ENCODE measurements at regions not wholly inside any gene's neighbourhood (a gene's known extent, or its start where the extent isn't known, plus 50 kb on each side); places are given as distances from the start of the nearest gene placed in this dataset.

DNA sequence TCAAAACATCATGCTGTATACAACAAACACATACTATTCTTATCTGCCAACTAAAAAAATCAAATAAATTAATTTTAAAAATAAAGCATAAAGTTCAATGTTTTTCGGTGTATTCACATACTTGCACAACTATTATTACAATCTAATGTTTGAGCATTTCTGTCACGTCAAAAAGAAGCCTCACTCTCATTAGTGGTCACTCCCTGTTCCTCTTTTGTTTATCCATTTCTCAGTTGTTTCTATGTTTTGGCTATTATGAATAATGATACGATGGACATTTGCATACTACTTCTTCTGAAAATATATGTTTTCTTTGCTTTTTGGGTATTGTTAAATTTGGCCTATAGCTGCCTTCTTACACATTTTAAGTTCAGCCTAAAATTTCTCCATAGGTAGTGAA, 773.0 kb upstream of the HS6ST1 start:
- Mint-ChIP-seq H3K36me3 (ENCODE audit: insufficient read depth in 2 of 2) (no peaks in the 10 kb centered on the region), H3K9me3 (no peaks in the 10 kb centered on the region), H3K4me3 (no peak overlapping the region), H3K4me1 (ENCODE audit: low read depth) (no peaks in the 10 kb centered on the region), H3K27me3 (ENCODE audit: low read depth) (no peaks in the 10 kb centered on the region), H3K27ac (no peak overlapping the region)
- DNase-seq (no peak), ATAC-seq (replicated peaks in 1 of 2) (no peak)

DNA sequence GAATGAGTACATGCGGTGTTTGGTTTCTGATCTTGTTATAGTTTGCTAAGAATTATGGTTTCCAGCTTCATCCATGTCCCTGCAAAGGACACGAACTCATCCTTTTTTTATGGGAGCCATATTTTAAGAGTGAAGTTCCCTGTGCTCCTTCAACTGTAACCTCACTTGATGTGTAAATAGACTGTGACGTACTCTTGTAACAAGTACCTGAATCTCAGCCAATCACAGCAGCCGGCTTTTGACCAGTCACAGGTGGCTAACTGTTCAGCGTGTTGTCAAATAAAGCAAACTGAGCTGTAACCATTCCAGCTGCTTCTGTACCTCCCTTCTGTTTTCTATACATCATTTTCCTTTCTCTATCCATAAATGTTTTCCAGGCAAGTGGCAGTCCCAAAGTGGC, 774.3 kb upstream of the HS6ST1 start:
- Mint-ChIP-seq H3K9me3 (no peaks in the 10 kb centered on the region), H3K36me3 (ENCODE audit: insufficient read depth in 2 of 2) (no peaks in the 10 kb centered on the region), H3K4me1 (ENCODE audit: low read depth) (no peaks in the 10 kb centered on the region), H3K27ac (no peak overlapping the region), H3K4me3 (no peak overlapping the region), H3K27me3 (ENCODE audit: low read depth) (no peaks in the 10 kb centered on the region)
- ATAC-seq (replicated peaks in 1 of 2) = no peak
- DNase-seq = no peak

DNA sequence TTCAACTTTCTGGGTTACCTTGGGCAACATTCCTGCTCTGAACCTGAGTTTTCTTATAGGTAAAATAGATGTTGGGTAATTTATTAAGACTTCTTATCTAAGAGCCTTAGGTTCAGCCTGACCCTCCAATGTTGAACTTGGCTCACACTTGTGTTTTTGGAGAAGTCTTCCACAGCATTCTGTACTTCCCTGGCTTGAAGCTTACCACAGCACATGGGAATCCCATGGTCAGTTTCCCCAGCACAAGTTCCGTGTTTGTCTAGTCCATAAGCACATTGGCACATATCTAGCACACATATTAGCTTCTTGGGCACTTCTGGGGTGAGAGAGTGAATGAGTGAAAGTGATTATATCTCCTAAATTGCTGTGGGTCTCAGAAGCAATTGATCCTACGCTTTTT, 782.5 kb upstream of the HS6ST1 start:
- ATAC-seq (replicated peaks in 1 of 2) = no peak
- Mint-ChIP-seq H3K9me3 (no peaks in the 10 kb centered on the region), H3K36me3 (ENCODE audit: insufficient read depth in 2 of 2) (no peaks in the 10 kb centered on the region), H3K27me3 (ENCODE audit: low read depth) (no peaks in the 10 kb centered on the region), H3K4me3 (no peak overlapping the region), H3K4me1 (ENCODE audit: low read depth) (no peaks in the 10 kb centered on the region), H3K27ac (no peak overlapping the region)
- no peak for DNase-seq

DNA sequence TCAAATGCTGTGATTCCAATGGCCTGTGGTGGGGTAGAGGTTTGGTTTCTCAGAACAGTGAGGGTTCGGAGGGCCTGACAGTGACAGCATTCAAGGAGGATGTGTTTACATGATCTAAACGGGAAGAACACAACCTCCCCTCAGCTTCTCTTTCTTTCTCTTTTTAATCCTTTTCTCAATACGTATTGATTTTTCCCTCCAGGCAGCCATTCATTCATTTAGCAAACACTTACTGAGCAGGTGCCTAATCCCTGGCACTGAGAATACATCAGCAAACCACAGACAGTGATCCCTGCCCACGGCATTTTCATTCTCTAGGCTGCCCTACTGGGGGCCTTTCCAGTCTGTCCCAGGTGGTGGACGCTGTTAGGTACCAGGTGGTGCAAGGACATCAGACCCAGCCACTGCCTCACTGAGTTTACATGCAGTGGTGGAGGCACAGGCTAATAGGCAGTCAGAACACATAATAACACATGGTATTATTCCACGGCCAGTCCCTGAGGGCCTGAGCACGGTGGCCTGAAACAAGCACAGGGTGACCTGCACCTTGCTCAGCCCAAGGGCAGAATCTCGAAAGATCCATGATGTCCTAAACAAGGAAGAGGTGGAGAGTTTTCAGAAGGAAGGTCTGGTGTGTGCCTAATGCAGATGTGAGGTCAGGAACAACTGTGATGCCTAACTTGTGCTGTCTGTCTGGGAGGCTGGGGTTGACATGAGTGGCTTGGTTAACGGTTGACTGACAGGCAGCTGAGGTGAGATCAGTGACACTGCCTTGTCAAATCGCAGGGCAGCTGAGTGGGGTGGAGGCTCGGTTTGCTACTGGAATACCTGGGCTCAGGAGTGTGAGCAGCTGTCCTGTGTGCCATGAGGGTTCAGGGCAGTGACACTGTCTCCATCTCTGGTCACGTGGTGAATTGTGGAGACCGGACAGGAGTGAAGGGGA, 785.5 kb upstream of the HS6ST1 start:
- Mint-ChIP-seq H3K27me3 (ENCODE audit: low read depth) (no peaks in the 10 kb centered on the region), H3K27ac (no peak overlapping the region), H3K4me1 (ENCODE audit: low read depth) (no peaks in the 10 kb centered on the region), H3K9me3 (peaks cover 0 to 4% of the 10 kb centered on the region in 2 donors), H3K4me3 (no peak overlapping the region), H3K36me3 (ENCODE audit: insufficient read depth in 2 of 2) (no peaks in the 10 kb centered on the region)
- no peak for ATAC-seq (replicated peaks in 1 of 2)
- no peak for DNase-seq

DNA sequence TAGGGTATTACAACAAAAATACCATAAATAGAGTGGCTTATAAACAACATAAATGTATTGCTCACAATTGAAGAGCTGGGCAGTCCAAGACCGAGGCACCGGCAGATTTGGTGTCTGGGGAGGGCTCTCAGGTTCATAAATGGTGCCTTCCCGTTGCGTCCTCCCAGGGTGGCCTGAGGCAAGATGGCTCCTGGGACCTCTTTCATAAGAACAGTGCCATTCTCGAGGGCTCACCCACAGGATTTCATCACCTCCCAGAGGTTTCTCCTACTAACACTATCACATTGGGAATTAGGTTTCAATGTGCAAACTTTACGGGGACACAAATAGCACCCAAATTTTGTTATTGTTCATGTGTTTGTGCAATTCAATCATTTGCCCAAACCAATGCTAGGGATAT, 793.5 kb upstream of the HS6ST1 start:
- Mint-ChIP-seq H3K9me3 (peaks cover 0 to 9% of the 10 kb centered on the region in 2 donors), H3K36me3 (ENCODE audit: insufficient read depth in 2 of 2) (no peaks in the 10 kb centered on the region), H3K27me3 (ENCODE audit: low read depth) (no peaks in the 10 kb centered on the region), H3K4me1 (ENCODE audit: low read depth) (no peaks in the 10 kb centered on the region), H3K27ac (no peak overlapping the region), H3K4me3 (no peak overlapping the region)
- ATAC-seq (replicated peaks in 1 of 2) (no peak), DNase-seq (no peak)

DNA sequence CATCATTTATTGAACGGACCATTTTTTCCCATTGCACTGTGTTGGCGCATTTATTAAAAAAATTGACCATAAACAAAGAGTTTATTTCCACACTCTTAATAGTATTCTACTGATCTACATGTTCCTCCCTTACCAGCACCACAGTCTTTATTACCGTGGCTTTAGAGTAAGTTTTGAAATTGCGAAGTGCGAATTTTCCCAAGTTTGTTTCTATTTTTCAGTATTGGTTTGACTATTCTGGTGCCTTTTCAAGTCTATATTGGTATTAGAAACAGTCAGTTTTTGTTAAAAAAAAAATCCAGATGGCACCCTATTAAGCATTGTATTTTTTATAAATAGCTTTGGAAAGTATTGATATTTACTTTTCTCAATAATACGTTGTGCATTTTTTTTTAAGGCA, 795.1 kb upstream of the HS6ST1 start:
- no peak for DNase-seq
- H3K4me1 Mint-ChIP-seq (ENCODE audit: low read depth) = no peaks in the 10 kb centered on the region
- H3K9me3 Mint-ChIP-seq = peaks cover 0 to 8% of the 10 kb centered on the region in 2 donors
- no peak overlapping the region for H3K27ac Mint-ChIP-seq
- H3K36me3 Mint-ChIP-seq (ENCODE audit: insufficient read depth in 2 of 2) = no peaks in the 10 kb centered on the region
- H3K4me3 Mint-ChIP-seq = no peak overlapping the region
- ATAC-seq (replicated peaks in 1 of 2) = no peak
- no peaks in the 10 kb centered on the region for H3K27me3 Mint-ChIP-seq (ENCODE audit: low read depth)

DNA sequence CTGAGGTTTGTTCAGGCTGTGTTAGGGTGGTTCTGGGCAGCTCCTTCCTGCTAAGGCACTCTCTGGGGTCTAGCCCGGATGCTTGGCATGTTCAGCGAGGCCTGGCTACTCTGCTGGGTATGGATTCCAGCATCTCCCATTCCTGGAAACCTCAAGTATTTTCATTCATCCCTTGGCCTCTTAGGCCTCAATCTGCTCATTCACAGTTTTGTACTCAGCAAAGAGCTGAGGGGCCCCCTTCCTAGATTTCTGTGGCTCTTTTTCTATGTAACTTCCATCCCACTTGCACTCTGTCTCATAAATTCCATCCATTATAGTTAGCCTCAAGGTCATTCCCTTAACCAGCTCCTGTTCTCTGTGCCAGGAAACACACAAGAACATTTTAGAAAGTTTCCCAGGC, 798.8 kb upstream of the HS6ST1 start:
- Mint-ChIP-seq H3K4me1 (ENCODE audit: low read depth) (no peaks in the 10 kb centered on the region), H3K4me3 (no peak overlapping the region), H3K27me3 (ENCODE audit: low read depth) (no peaks in the 10 kb centered on the region), H3K9me3 (peaks cover 3 to 10% of the 10 kb centered on the region in 2 donors), H3K27ac (no peak overlapping the region), H3K36me3 (ENCODE audit: insufficient read depth in 2 of 2) (no peaks in the 10 kb centered on the region)
- ATAC-seq (replicated peaks in 1 of 2) = no peak
- DNase-seq = no peak

DNA sequence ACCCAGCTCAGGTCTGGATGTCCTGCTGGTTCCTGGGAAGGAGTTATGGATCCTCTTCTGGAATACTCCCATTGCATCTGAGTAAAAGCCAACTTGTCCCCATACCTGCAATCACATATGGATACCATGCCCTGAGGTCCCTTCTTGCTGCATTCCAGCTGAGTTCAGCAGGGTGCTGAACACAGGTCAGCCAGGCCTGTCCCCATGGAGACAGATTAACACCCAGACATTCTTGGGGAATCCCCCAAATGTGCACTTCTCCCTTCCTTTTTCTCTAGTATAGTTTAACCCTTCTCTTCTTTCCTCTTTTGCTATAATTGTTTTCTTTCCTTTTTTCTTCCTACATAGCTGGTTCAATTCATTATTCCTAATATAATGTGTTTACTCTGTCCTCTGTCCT, 799.6 kb upstream of the HS6ST1 start:
- no peak overlapping the region for H3K27ac Mint-ChIP-seq
- no peak for DNase-seq

DNA sequence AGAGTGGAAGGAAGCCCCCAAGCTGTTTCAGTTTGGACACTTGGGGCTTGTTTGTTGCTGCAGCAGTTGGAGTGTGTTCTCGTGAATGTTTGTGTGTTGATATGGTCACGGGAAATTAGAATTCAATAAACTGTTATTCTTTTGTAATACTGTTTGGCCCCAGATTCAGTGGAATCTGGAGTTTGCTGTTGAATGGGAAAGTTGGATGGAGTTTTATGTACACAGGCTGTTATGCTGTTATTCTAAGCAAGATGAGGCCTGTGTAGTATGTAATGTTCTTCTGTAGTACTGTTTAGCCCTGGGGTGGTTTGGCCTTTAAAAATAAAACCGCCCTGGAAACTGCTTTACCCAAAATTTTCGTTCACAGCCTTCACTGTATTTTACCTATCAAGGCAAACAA, 810.4 kb upstream of the HS6ST1 start:
- Mint-ChIP-seq H3K36me3 (ENCODE audit: insufficient read depth in 2 of 2) (no peaks in the 10 kb centered on the region), H3K4me1 (ENCODE audit: low read depth) (no peaks in the 10 kb centered on the region), H3K27me3 (ENCODE audit: low read depth) (no peaks in the 10 kb centered on the region), H3K4me3 (no peak overlapping the region), H3K27ac (no peak overlapping the region), H3K9me3 (peaks cover 0 to 6% of the 10 kb centered on the region in 2 donors)
- DNase-seq = no peak
- no peak for ATAC-seq (replicated peaks in 1 of 2)

More for the DNA sequence above, 799.6 kb upstream of the HS6ST1 start:
- H3K4me1 Mint-ChIP-seq (ENCODE audit: low read depth) = no peaks in the 10 kb centered on the region
- peaks cover 3 to 10% of the 10 kb centered on the region in 2 donors for H3K9me3 Mint-ChIP-seq
- H3K36me3 Mint-ChIP-seq (ENCODE audit: insufficient read depth in 2 of 2) = no peaks in the 10 kb centered on the region
- H3K27me3 Mint-ChIP-seq (ENCODE audit: low read depth) = no peaks in the 10 kb centered on the region
- ATAC-seq (replicated peaks in 1 of 2) = no peak
- no peak overlapping the region for H3K4me3 Mint-ChIP-seq

DNA sequence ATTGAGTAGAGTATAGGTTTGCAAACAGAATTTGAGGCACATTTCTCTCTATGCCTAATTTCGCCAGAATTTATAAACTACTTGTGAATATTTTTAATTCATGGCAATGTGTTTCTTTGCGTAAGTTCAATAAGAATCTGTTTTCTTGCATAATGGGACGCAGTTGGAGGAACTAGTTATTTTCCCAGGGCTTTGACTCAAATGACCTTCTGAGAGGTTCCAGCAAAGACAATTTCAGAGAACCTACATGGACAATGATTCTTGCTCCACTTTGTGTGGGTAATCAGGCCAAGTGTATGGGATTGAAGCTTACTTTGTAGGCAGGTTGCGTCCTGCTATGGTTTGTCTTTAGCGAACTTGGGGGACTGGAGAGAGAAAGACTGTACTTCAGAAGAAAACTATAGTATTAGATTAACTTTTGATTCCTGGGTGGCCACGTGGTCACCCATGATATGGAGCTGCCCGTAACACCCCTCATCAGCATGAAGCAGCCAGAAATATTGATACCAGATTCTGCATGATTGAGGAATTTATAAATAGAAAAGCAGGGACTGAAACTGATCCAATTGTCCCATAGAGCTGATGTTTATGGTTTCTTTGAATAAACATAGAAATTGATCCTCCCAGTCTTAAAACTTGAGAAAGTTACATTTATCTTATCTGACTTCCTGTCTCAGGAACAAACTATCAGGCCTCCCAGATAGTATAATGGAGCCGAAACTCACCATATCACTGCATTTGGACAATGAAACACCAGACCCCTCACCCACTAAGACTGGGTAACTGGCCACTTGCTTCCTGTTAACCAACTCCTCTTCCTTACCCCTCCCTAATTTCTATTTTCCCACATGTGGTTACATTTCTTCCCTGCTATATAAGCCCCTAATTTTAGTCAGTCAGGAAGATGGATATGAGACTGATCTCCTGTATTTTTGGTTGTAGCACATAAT, 815.3 kb upstream of the HS6ST1 start:
- Mint-ChIP-seq H3K9me3 (no peaks in the 10 kb centered on the region), H3K27ac (no peak overlapping the region), H3K27me3 (ENCODE audit: low read depth) (no peaks in the 10 kb centered on the region), H3K4me1 (ENCODE audit: low read depth) (no peaks in the 10 kb centered on the region), H3K36me3 (ENCODE audit: insufficient read depth in 2 of 2) (no peaks in the 10 kb centered on the region), H3K4me3 (no peak overlapping the region)
- ATAC-seq (replicated peaks in 1 of 2) = no peak
- DNase-seq = no peak

DNA sequence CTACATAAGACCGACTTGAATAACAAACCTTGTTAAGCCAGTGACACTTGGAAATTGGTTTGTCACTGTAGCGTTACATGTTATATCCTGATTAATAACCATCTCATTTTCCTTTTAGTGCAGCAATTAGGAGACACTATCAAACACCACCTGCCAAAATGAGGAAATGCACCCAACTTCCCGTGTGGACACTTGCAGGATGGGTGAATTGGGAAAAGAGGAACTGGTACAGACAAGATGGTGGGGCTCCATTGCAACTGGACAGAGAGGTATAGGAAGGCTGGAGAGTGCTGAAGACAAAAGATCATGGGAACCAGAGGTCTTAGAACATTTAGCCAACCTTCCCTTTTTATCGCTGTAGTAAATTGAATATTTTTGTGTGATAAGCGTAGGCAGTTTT, 816.3 kb upstream of the HS6ST1 start:
- Mint-ChIP-seq H3K36me3 (ENCODE audit: insufficient read depth in 2 of 2) (no peaks in the 10 kb centered on the region), H3K4me3 (no peak overlapping the region), H3K27me3 (ENCODE audit: low read depth) (no peaks in the 10 kb centered on the region), H3K9me3 (no peaks in the 10 kb centered on the region), H3K4me1 (ENCODE audit: low read depth) (no peaks in the 10 kb centered on the region), H3K27ac (no peak overlapping the region)
- ATAC-seq (replicated peaks in 1 of 2) (no peak), DNase-seq (no peak)

DNA sequence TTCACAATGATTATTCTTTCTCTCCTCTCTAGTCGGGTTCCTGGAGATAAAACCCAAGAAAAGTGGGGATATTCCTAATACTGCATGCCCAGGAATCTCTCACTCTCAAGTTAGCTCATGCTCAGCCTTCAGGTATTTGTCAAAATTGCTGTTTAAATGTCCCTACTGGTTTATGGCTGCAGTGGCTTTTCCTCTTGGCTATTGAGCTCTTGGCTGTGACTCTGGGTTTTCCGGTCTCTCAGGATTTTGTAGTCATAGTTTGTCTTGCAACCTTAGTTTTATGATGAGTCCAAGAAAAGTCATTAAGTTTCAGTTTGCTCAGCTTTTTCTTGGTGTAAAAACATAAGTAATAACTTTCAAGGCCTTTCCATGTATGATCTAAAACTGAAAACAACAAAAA, 820.7 kb upstream of the HS6ST1 start:
- Mint-ChIP-seq H3K4me3 (no peak overlapping the region), H3K27ac (no peak overlapping the region), H3K36me3 (ENCODE audit: insufficient read depth in 2 of 2) (no peaks in the 10 kb centered on the region), H3K9me3 (no peaks in the 10 kb centered on the region), H3K4me1 (ENCODE audit: low read depth) (no peaks in the 10 kb centered on the region), H3K27me3 (ENCODE audit: low read depth) (no peaks in the 10 kb centered on the region)
- ATAC-seq (replicated peaks in 1 of 2) = no peak
- DNase-seq = no peak

DNA sequence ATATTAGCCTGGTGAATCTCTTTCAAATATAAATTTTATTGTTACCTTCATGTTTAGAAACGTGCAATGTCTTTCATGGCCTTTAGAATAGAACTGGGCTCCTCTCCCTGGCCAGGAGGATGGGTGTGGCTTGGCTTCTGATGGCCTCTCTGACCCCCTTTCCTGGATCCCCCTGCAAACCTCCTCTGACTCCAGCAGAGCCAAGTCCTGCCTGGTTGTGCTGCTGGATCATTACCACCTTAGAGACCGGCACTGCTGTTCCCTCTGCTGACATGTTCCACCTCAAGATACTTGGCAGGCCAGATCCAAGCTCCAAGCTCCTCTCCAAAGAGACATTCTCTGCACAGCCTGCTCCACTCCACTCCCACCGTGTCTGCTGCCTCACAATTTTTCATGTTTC, 823.8 kb upstream of the HS6ST1 start:
- ATAC-seq (replicated peaks in 1 of 2) (no peak), DNase-seq (no peak)
- no peaks in the 10 kb centered on the region for H3K27me3 Mint-ChIP-seq (ENCODE audit: low read depth)
- no peaks in the 10 kb centered on the region for H3K4me1 Mint-ChIP-seq (ENCODE audit: low read depth)
- H3K4me3 Mint-ChIP-seq = no peak overlapping the region
- no peak overlapping the region for H3K27ac Mint-ChIP-seq
- peaks cover 2% of the 10 kb centered on the region in 2 donors for H3K9me3 Mint-ChIP-seq
- no peaks in the 10 kb centered on the region for H3K36me3 Mint-ChIP-seq (ENCODE audit: insufficient read depth in 2 of 2)
